ENCODE measurements at regions not wholly inside any gene's neighbourhood (a gene's known extent, or its start where the extent isn't known, plus 50 kb on each side); places are given as distances from the start of the nearest gene placed in this dataset.

- no peak for TF ChIP-seq PCBP1 (IDR thresholded peaks at IDR 0.05; ENCODE audit: borderline replicate concordance, low read depth, low read length)
- no peak for TF ChIP-seq HCFC1 (IDR thresholded peaks at IDR 0.05; ENCODE audit: low read depth, low read length)
- TF ChIP-seq TEAD3 (CRISPR knock-in tag; optimal IDR thresholded peaks at IDR 0.05; ENCODE audit: borderline replicate concordance), result no peak
Observed at GRCh38 chr11:116053548-116053919, 549.3 kb upstream of the CADM1 start (continued).

DNA sequence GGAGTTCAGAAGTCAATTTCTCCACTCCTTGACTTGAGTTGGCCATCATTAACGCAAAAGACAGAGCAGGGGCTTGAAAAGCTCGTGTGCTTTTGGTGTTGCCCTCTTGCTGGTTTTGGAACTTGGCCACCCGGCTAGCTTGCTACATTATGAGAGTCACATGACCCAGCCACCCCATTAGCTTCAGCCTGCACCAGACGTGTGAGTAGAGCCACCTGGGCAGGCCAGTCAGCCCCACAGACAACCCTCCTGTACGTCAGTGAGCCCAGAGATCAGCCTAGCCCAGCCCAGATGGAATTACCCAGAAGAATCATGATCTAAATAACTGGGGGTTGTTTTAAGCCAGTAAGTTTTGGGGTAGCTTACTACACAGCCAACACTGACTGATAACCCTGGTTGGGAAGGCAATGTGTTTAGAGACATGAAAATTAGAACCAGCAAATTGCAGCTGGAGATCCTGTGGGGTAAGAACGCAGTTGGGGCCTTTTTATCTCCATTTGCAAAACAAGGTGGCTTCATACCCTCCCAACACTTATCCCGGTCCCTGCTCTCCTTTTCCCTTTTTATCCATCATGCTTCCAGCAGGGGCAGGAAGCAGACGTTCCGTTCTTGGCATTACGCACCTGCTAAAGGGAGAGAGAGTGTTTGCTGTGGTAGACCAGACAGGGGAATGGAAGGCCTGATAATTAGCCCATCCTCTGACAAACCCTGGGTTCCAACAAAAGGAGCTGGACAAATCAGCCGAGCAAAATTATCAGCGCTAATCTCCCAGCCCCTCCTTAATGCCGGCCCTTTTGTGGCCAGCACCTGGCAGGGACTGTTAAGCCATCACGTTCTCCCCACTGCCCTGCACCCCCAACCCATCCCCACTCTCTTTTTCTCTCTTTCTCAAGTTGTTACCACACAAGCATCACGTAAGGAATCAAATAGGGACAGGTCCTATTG lies 548.7 kb upstream of the CADM1 start:
- WGBS (ENCODE audit: low lambda C conversion rate), result 27% methylated on average over 15 of the region's 15 CpGs
- CTCF ChIA-PET (ENCODE audit: low intra/inter-chr PET ratio, low total read pairs), result no interaction called here
- no peaks in the 10 kb centered on the region for H3K79me2 ChIP-seq (ENCODE audit: insufficient read depth, low read length)
- TF ChIP-seq PAXIP1 (CRISPR knock-in tag; conservative IDR thresholded peaks at IDR 0.05), result no peak
- TF ChIP-seq CREB3 (CRISPR knock-in tag; IDR thresholded peaks at IDR 0.05), result no peak
- TF ChIP-seq, protein P1, sequence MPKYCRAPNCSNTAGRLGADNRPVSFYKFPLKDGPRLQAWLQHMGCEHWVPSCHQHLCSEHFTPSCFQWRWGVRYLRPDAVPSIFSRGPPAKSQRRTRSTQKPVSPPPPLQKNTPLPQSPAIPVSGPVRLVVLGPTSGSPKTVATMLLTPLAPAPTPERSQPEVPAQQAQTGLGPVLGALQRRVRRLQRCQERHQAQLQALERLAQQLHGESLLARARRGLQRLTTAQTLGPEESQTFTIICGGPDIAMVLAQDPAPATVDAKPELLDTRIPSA (CRISPR knock-in tag; IDR thresholded peaks at IDR 0.05; ENCODE audit: borderline replicate concordance), result no peak
- TF ChIP-seq ZNF232 (CRISPR knock-in tag; IDR thresholded peaks at IDR 0.05; ENCODE audit: borderline replicate concordance), result no peak
- TF ChIP-seq, protein P2, sequence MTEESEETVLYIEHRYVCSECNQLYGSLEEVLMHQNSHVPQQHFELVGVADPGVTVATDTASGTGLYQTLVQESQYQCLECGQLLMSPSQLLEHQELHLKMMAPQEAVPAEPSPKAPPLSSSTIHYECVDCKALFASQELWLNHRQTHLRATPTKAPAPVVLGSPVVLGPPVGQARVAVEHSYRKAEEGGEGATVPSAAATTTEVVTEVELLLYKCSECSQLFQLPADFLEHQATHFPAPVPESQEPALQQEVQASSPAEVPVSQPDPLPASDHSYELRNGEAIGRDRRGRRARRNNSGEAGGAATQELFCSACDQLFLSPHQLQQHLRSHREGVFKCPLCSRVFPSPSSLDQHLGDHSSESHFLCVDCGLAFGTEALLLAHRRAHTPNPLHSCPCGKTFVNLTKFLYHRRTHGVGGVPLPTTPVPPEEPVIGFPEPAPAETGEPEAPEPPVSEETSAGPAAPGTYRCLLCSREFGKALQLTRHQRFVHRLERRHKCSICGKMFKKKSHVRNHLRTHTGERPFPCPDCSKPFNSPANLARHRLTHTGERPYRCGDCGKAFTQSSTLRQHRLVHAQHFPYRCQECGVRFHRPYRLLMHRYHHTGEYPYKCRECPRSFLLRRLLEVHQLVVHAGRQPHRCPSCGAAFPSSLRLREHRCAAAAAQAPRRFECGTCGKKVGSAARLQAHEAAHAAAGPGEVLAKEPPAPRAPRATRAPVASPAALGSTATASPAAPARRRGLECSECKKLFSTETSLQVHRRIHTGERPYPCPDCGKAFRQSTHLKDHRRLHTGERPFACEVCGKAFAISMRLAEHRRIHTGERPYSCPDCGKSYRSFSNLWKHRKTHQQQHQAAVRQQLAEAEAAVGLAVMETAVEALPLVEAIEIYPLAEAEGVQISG (CRISPR knock-in tag; IDR thresholded peaks at IDR 0.05), result no peak
- no peak for TF ChIP-seq CREB1 (IDR thresholded peaks at IDR 0.05)
- TF ChIP-seq CREB1 (CRISPR knock-in tag; IDR thresholded peaks at IDR 0.05), result no peak
- no peak for TF ChIP-seq SPEN (CRISPR knock-in tag; IDR thresholded peaks at IDR 0.05; ENCODE audit: low read depth)
- TF ChIP-seq TRIM22 (IDR thresholded peaks at IDR 0.05), result no peak
- TF ChIP-seq NR2C2 (CRISPR knock-in tag; IDR thresholded peaks at IDR 0.05; ENCODE audit: borderline replicate concordance), result no peak

More for the DNA sequence above, 548.7 kb upstream of the CADM1 start:
- Histone ChIP-seq H2AFZ (ENCODE audit: low read length) (no peak overlapping the region), H3K9ac (ENCODE audit: insufficient read depth, low read depth, low read length) (no peak overlapping the region), H3K36me3 (replicated peaks in 1 of 2; ENCODE audit: control insufficient read depth in 1 of 2, insufficient read depth in 2 of 2, low read length in 2 of 2) (no peaks in the 10 kb centered on the region), H3K9me3 (ENCODE audit: low read length) (no peaks in the 10 kb centered on the region), H3K27ac (ENCODE audit: extremely low read length, insufficient read depth, low read length) (no peak overlapping the region), H3K4me3 (replicated peaks in 1 of 3; ENCODE audit: insufficient read depth in 1 of 3, low read depth in 2 of 3, low read length in 3 of 3) (no peak overlapping the region), H3K27me3 (ENCODE audit: control insufficient read depth in 1 of 2, insufficient read depth in 2 of 2, low read length in 2 of 2) (peaks cover 1 to 30% of the 10 kb centered on the region in 2 experiments; a peak in 3 of 5 replicates), H4K20me1 (ENCODE audit: insufficient read depth, low read length) (no peaks in the 10 kb centered on the region), H3K4me1 (ENCODE audit: insufficient read depth, low read length) (no peaks in the 10 kb centered on the region), H3K4me2 (ENCODE audit: low read depth, low read length) (no peak overlapping the region)
- DNase-seq (ENCODE audit: low spot score) (no peak), FAIRE-seq (no peak), ATAC-seq (no peak)
- BruUV-seq (replicated peaks), result no TSS peak
- intact Hi-C loops (cut with micrococcal nuclease; ENCODE audit: unreplicated experiment), result no loop called here
- POLR2A ChIA-PET, result no interaction called here
- in situ Hi-C loops (cut with HindIII; ENCODE audit: extremely low pct_ligation_motif_present, low pct_unique_long_range_greater_than_20kb), result no loop called here

Data from HepG2 (cell line).